ENCODE measurements at regions not wholly inside any gene's neighbourhood (a gene's known extent, or its start where the extent isn't known, plus 50 kb on each side); places are given as distances from the start of the nearest gene placed in this dataset.

- TF ChIP-seq REST (IDR thresholded peaks at IDR 0.05; ENCODE audit: low read depth) (no peak), EP300 (IDR thresholded peaks at IDR 0.05; ENCODE audit: borderline replicate concordance) (no peak), CREB1 (IDR thresholded peaks at IDR 0.05; ENCODE audit: low read depth) (no peak), TAF1 (IDR thresholded peaks at IDR 0.05; ENCODE audit: low read depth) (no peak), TCF12 (IDR thresholded peaks at IDR 0.05; ENCODE audit: low read depth) (no peak), CEBPB (IDR thresholded peaks at IDR 0.05) (no peak), RAD21 (IDR thresholded peaks at IDR 0.05; ENCODE audit: low read depth) (no peak), YY1 (IDR thresholded peaks at IDR 0.05; ENCODE audit: low read depth) (no peak), TEAD4 (IDR thresholded peaks at IDR 0.05) (no peak), USF1 (IDR thresholded peaks at IDR 0.05) (no peak), ZBTB7A (IDR thresholded peaks at IDR 0.05; ENCODE audit: low read depth) (no peak), FOXM1 (IDR thresholded peaks at IDR 0.05; ENCODE audit: borderline replicate concordance, low read depth) (no peak)
- TF ChIP-seq, protein P1, sequence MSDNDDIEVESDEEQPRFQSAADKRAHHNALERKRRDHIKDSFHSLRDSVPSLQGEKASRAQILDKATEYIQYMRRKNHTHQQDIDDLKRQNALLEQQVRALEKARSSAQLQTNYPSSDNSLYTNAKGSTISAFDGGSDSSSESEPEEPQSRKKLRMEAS (IDR thresholded peaks at IDR 0.05): no peak
These were observed 361.4 kb downstream of the SAMD5 start for GRCh38 chr6:147869869-147870268.

Measured in Ishikawa (cell line).